ENCODE measurements at regions not wholly inside any gene's neighbourhood (a gene's known extent, or its start where the extent isn't known, plus 50 kb on each side); places are given as distances from the start of the nearest gene placed in this dataset.

DNA sequence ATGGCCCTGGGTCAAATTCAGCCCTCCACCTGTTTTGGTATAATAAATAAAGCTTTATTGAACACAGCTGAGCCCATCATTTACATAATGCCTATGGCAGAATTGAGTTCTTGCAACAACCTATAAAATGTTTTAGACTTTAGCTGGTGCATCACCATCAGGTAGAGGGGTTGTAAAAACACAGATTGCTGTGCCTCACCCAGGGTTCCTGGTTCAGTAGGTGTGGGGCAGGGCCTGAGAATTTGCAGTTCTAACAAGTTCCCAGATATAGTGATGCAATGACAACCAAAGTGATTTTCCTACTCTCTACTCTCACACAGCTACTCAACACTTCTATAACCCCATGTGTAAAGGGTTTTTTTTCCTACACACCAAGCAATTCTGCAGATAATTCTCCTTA lies 120.0 kb upstream of the EGFL6 start:
- TF ChIP-seq, protein P1, sequence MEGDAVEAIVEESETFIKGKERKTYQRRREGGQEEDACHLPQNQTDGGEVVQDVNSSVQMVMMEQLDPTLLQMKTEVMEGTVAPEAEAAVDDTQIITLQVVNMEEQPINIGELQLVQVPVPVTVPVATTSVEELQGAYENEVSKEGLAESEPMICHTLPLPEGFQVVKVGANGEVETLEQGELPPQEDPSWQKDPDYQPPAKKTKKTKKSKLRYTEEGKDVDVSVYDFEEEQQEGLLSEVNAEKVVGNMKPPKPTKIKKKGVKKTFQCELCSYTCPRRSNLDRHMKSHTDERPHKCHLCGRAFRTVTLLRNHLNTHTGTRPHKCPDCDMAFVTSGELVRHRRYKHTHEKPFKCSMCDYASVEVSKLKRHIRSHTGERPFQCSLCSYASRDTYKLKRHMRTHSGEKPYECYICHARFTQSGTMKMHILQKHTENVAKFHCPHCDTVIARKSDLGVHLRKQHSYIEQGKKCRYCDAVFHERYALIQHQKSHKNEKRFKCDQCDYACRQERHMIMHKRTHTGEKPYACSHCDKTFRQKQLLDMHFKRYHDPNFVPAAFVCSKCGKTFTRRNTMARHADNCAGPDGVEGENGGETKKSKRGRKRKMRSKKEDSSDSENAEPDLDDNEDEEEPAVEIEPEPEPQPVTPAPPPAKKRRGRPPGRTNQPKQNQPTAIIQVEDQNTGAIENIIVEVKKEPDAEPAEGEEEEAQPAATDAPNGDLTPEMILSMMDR (IDR thresholded peaks at IDR 0.05): no peak
- TF ChIP-seq POLR2A (IDR thresholded peaks at IDR 0.05): no peak

Data from lower leg skin (tissue), 3 donors.